Ovary (tissue), 3 donors: ENCODE measurements at regions not wholly inside any gene's neighbourhood (a gene's known extent, or its start where the extent isn't known, plus 50 kb on each side); places are given as distances from the start of the nearest gene placed in this dataset.

ENCODE experiments used
- EP300 ChIP-seq: sonication (generic); formaldehyde crosslinking; IDR thresholded peaks from one replicate; pipeline ENCODE4 v1.6.1; 2017; ENCODE audit warnings: antibody characterized with exemption
- POLR2A ChIP-seq: fragments of 450-650 bp; IDR thresholded peaks from one replicate; pipeline ENCODE4 v1.6.1; 2017; ENCODE audit warnings: antibody characterized with exemption, mild to moderate bottlenecking, moderate library complexity
- TF ChIP-seq, protein P1 (sequence below), 3 donors: fragments of 450-650 bp in 2 of 3; fragments of 200-600 bp in 1 of 3; IDR thresholded peaks; one replicate each; pipeline versions ENCODE4 v1.5.1 to v1.8.0; 2016 to 2022; ENCODE audit warnings: antibody characterized with exemption in 3 of 3, mild to moderate bottlenecking in 1 of 3
- donor health status: DM: no; HTN: no; CAD: no.

GRCh38 chr2:6783238-6783614 is 82.5 kb downstream of the CMPK2 start:
- TF ChIP-seq, protein P1, sequence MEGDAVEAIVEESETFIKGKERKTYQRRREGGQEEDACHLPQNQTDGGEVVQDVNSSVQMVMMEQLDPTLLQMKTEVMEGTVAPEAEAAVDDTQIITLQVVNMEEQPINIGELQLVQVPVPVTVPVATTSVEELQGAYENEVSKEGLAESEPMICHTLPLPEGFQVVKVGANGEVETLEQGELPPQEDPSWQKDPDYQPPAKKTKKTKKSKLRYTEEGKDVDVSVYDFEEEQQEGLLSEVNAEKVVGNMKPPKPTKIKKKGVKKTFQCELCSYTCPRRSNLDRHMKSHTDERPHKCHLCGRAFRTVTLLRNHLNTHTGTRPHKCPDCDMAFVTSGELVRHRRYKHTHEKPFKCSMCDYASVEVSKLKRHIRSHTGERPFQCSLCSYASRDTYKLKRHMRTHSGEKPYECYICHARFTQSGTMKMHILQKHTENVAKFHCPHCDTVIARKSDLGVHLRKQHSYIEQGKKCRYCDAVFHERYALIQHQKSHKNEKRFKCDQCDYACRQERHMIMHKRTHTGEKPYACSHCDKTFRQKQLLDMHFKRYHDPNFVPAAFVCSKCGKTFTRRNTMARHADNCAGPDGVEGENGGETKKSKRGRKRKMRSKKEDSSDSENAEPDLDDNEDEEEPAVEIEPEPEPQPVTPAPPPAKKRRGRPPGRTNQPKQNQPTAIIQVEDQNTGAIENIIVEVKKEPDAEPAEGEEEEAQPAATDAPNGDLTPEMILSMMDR (IDR thresholded peaks at IDR 0.05): no peak
- TF ChIP-seq EP300 (no peak), POLR2A (no peak)
